HL-60 (cell line): ENCODE measurements at regions not wholly inside any gene's neighbourhood (a gene's known extent, or its start where the extent isn't known, plus 50 kb on each side); places are given as distances from the start of the nearest gene placed in this dataset.

ENCODE experiments used
- GABPA ChIP-seq: IDR thresholded peaks from 2 replicates; pipeline ENCODE4 v1.6.1; 2012; ENCODE audit warnings: low read depth
- POLR2AphosphoS5 ChIP-seq: IDR thresholded peaks from 2 replicates; pipeline ENCODE4 v1.6.1; 2012; ENCODE audit warnings: low read depth
- SPI1 ChIP-seq: IDR thresholded peaks from 2 replicates; pipeline ENCODE4 v1.6.1; 2012; ENCODE audit warnings: low read depth, mild to moderate bottlenecking, borderline replicate concordance
- TF ChIP-seq, protein P1 (sequence below): IDR thresholded peaks from one replicate; pipeline ENCODE4 v1.5.1; 2011; ENCODE audit warnings: low read length, control low read depth, inconsistent platforms; ENCODE audit not compliant: insufficient read depth
- TF ChIP-seq, protein P2 (sequence below): IDR thresholded peaks from 2 replicates; pipeline ENCODE4 v1.6.1; 2012; ENCODE audit warnings: low read depth; ENCODE audit not compliant: insufficient replicate concordance

DNA sequence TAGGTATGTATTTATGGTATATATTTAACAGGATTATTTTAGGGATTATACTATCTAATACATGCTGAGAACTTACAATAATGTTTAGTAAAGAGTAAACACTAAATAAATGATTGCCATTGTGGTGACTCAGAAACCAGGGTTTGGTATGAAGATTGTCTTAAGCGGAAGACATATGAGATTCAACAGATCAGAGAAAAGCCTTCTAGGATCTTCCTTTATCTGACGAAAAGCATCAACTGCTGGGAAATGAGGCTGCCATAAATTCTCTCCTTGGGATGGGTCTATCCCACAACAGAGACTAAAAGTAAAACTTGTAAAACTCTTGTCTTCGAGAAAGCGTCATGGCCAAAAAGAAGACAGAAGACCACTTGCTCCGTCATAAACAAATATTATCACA is 1352.2 kb upstream of the EPHA6 start:
- TF ChIP-seq, protein P1, sequence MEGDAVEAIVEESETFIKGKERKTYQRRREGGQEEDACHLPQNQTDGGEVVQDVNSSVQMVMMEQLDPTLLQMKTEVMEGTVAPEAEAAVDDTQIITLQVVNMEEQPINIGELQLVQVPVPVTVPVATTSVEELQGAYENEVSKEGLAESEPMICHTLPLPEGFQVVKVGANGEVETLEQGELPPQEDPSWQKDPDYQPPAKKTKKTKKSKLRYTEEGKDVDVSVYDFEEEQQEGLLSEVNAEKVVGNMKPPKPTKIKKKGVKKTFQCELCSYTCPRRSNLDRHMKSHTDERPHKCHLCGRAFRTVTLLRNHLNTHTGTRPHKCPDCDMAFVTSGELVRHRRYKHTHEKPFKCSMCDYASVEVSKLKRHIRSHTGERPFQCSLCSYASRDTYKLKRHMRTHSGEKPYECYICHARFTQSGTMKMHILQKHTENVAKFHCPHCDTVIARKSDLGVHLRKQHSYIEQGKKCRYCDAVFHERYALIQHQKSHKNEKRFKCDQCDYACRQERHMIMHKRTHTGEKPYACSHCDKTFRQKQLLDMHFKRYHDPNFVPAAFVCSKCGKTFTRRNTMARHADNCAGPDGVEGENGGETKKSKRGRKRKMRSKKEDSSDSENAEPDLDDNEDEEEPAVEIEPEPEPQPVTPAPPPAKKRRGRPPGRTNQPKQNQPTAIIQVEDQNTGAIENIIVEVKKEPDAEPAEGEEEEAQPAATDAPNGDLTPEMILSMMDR: no peak
- TF ChIP-seq POLR2AphosphoS5: no peak
- TF ChIP-seq, protein P2, sequence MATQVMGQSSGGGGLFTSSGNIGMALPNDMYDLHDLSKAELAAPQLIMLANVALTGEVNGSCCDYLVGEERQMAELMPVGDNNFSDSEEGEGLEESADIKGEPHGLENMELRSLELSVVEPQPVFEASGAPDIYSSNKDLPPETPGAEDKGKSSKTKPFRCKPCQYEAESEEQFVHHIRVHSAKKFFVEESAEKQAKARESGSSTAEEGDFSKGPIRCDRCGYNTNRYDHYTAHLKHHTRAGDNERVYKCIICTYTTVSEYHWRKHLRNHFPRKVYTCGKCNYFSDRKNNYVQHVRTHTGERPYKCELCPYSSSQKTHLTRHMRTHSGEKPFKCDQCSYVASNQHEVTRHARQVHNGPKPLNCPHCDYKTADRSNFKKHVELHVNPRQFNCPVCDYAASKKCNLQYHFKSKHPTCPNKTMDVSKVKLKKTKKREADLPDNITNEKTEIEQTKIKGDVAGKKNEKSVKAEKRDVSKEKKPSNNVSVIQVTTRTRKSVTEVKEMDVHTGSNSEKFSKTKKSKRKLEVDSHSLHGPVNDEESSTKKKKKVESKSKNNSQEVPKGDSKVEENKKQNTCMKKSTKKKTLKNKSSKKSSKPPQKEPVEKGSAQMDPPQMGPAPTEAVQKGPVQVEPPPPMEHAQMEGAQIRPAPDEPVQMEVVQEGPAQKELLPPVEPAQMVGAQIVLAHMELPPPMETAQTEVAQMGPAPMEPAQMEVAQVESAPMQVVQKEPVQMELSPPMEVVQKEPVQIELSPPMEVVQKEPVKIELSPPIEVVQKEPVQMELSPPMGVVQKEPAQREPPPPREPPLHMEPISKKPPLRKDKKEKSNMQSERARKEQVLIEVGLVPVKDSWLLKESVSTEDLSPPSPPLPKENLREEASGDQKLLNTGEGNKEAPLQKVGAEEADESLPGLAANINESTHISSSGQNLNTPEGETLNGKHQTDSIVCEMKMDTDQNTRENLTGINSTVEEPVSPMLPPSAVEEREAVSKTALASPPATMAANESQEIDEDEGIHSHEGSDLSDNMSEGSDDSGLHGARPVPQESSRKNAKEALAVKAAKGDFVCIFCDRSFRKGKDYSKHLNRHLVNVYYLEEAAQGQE: no peak
- TF ChIP-seq SPI1: no peak
- no peak for TF ChIP-seq GABPA
